Kidney capillary endothelial cell (primary cell): ENCODE measurements at regions not wholly inside any gene's neighbourhood (a gene's known extent, or its start where the extent isn't known, plus 50 kb on each side); places are given as distances from the start of the nearest gene placed in this dataset.

Experiments used
- DNase-seq: peaks from one replicate; pipeline ENCODE4 v3.0.0-alpha.2; 2018; ENCODE audit warnings: low spot score

DNA sequence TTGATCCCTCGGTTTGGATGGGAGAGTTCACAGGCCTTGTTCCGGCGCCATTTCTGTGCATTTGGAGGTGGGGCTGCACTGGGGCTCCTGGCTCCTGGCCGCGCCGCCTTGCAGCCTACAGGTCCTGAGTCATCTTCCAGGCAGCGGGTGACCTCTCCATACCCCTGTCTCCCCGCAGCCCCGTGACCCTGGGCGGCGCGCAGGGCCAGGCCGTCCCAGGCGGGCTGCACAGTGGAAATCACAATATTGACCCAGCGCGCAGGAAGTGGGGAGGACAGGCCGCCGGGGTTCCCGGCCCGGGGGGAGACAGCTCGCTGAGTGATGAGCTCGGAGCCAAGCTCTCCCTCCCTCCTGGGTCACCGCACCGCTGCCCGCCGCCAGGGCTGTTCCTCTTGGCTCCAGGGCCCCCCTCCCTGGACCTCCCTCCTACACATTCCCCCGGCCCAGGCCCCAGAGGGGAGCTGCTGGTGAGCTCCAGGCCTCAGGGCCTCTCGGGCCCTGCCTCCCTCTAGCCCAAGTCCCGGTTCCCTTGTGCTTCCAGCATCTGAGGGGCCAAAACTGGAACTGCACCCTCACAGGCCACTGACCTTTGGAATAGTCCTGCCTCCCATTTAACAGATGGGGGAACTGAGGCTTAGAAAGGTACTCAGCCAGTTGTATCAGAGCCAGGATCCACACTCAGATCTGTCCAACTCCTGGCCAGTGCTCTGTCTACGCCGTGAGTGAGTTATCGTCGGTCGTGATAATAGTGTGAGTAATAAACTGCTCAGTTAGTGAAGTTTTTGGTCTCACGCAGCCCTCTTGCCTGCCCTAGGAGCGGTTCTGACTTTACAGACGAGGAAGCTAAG lies 142.9 kb upstream of the WNT4 start:
- DNase-seq = no peak

DNA sequence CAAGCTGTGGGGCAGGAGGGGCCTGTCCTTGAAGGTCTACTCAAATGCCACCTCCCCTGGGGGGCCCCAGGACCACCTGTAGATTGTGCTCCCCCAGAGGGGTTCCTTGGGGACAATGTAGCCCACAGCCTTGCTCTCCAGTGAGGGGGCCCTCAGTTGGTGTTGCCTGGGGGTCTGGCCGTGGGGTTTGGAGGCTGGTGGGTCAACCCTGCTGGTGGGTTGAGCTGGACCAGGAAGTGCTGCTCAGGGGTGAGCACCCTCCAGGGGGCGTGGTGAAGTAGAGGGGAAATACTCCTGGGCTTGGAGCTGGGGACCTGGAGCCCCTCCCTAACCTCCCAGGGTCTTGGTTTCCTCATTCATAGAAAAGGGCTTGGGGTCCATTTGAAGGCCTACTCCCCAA lies 143.6 kb upstream of the WNT4 start:
- no peak for DNase-seq

DNA sequence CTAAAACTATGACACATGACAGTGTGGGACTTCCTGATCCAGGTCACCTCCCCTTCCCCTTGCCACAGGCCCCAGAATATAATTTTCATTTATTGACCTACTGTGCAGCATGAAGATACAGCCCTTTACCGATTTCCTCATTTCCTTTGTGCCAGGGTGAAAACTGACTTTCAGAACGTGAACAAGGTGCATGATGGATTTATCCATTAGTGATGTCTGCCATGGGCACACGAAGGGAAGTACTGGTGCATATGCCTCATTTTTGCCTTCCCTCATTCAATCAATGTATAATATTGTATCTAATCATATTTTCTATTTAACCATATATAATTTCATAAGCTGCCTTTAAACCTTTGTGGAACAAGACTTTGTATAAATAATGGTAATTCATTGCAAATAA lies 144.4 kb upstream of the WNT4 start:
- DNase-seq = no peak

DNA sequence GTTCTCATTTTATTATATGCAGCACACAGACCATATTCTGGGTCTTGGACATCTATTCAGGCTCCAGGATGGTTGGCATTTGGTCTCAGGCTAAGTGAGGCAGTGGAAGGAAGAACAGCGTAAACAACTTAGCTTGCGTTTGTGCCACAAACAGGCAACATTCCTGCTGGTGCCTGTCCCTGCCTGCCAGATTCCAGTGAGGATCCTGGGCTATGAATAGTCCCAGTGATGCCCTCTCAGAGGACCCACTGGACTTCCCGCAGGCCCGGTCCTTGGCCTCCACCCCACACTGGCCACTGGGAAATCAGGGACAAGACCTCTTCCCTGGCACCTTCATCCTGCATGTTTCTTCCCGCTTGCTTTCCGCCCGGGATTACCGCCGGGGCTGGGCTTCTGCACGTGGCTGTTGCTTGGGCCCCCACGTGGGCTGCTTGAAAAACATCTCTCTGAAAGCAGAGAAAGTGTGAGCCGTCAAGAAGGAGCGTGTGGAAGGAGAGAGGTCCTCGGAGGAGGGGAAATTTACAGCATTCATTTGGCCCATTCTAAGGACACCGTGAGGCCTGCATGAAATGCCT lies 145.1 kb upstream of the WNT4 start:
- no peak for DNase-seq

DNA sequence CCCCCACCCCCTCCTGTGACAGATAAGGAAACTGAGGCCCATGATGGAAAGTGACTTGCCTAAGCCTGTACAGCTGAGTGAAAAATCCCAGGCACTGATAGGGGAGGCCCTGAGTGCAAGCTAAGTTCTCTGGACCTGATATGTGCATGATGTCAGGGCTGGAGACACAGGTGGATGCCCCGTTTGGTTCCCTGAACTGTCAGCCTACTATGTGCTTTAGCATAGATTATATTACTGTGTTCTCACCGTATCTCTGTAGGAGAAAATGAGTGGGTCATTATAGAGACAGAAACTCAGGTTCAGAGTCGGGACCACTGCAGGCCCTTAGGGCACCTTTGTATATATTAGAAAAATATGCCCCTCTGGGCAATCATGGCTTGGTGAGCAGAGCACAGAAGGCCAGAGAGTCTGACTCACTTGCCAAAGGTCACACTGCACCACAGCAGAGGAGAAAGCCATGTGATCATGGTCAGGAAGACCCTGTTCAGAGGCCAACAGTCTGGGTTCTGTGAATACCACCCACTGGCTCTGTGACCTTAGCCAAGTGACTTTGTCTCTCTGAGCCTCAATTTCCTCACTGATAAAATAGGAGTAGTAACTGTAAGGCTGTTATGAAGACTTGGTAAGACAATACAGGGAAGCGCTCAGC lies 145.8 kb upstream of the WNT4 start:
- no peak for DNase-seq

DNA sequence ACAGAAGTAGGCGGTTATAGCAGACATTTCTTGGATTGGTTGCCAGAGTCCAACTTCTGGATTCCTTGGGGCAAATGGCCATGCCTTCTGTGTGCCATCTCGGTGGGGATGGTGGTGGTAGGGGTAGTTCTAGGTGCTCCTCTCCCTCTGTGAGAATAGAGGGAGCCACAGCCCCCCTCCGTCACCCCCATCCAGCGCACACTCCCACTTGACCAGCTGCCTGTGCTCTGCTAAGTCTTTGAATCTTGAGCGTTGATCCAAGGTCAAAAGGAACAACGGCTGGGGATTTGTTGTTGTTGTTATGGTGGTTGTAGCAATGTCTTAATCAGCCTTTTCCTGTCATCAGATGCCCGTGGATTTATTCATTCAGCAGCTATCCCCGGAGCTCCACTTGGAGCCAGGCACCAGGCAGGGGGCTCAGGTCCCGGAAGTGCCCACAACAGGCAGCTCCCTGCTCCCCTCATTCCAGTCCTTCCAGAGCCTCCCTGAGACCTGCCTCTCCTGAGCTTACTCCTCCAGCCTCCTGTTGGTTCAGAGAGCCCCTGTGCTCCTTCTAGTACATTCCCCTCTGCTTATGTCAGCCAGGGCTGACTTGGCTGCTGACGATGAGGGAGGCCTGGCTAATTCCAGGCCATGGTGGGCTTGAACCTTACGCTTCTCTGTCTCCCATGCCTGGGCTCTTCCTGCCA lies 146.6 kb upstream of the WNT4 start:
- DNase-seq = no peak

DNA sequence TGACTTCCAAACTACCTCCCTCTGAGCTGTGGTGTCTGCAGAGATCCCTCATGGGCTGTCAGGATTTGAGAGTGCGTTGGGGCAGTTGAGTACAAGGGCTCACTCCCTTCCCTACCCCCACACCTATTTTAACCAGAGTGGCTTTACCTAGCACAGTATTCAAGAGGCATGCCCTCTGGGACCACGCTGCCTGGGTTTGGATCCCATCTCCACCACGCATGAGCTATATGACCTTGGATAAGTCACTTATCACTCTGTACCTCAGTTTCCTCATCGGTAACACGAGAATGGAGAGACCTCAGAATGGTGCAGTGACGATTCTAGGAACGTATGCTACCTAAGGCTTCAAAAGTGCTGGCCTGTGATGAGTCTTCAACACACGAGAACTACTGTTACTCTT lies 147.3 kb upstream of the WNT4 start:
- no peak for DNase-seq

DNA sequence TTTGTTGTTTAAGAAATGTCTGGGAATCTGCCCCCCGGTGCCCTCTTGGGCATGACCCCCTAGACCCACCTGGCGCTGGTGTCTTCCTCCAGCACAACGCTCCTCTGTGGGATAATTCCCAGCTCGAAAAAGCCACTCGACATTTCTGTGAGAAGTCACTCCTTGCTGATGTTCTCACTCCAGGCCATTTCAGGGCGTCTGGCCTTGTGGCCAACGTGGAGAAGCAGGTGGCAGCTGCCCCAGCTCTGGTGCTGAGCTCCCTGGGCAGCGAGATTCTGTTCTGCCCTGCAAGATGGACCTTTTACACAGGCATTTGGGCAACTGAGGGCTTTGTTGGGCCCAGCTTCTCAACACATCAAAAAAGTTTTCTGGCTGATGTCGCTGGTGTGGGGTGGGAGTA lies 147.7 kb upstream of the WNT4 start:
- no peak for DNase-seq

DNA sequence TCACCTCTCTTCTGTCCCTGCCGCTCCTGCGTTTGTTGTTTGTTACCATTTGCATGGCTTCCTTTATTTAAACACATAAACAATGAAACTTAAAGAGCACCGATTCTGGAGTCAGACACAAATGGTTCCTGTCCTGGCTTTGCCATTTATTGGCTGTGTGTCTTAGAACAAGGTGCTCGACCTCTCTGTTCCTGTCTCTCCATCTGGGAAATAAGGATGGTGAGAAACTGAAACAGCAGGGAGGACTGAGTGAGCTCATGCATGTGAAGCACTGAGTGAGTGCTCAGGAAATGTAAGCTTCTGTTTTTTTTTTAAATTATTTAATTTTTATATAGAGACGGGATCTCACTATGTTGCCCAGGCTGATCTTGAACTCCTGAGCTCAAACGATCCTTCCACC lies 148.2 kb upstream of the WNT4 start:
- DNase-seq = no peak

DNA sequence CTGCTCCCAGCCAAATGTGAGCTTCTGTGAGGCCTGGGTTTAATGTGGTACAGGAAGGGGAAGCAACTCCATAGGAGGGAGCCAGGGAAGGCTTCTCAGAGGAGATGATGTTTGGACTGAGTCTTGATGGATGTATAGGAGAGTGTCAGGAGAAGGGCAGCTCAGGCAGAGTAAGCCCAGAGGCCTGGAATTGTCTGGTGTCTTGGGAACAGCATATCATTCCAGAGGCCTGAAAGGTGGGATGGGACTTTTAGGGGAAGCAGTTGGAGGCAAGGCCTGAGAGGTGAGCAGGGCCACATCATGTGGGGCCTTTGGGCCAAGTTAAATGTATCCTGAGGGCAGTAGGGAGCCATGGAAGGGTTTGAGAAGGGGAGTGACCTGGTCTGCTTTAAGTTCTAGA lies 148.6 kb upstream of the WNT4 start:
- no peak for DNase-seq

DNA sequence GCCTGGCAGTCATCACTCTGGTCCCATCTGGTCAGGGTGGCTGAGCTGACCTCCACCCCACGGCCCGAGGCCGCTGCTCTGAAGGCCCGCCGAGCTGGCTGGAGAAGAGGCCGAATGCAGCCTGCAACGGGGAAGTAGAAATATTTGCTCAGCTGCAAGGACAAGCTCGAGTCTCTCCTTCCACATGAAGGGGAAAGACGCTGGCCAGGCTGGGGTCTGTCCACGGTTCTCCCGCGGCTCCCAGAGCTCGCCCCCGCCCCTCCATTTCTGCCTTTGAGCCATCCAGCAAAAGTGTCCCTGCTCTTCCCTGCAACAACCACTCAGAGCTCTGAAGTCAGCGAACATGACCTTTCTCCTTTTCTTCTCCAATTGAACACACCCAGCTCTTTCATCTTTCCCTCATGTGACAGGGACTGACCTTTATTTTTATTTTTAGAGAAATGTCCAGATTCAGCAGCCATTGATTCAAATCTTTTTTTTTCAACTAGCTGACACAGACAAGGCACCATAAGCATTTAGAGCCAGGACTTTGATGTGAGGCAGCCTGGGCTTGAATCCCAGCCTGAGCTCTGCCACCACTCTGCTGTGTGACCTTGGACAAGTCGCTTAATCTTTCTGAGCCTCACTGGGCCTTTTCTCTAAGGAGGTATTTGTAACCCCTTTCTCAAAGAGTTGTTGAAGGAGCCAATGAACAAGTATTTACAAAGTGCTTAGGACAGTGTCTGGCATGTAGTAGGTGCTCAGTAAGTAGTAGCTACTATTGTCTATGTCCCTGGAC lies 149.3 kb upstream of the WNT4 start:
- DNase-seq = no peak

DNA sequence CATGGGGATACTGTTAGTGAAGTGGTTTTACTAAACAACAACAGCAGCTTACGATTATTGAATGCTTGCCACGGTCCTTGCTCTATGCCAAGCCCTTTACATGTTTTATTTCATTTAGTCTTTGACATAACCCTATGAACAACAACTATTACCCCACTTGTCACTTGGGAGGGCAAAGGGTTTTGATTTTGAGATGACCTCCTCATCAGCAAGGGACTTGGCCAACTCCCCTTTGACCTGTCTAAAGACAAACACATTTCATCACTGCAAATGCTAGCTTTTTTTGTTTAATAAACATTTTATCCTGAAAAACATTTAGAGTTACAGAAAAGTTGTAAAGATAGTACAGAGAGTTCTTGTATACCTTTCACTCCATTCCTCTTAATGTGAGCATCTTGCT lies 152.5 kb upstream of the WNT4 start:
- no peak for DNase-seq

DNA sequence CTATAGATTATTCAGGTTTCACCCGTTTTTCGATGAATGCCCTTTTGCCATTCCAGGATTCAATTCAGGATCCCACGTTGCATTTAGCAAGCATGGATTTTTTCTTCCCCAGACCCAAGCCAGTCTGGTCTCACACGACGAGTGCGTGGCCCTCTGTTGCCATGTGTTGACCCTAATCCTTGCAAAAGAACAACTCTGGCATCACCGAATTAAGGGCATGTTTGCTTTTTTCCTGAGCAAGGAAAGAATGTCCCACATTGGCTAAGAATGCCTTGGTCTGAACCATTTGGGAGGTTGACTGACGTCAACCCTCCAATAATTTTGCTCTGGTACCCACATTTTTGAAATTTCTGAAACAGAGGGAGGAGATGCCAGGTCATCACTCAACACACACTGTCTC lies 153.0 kb upstream of the WNT4 start:
- DNase-seq = no peak

DNA sequence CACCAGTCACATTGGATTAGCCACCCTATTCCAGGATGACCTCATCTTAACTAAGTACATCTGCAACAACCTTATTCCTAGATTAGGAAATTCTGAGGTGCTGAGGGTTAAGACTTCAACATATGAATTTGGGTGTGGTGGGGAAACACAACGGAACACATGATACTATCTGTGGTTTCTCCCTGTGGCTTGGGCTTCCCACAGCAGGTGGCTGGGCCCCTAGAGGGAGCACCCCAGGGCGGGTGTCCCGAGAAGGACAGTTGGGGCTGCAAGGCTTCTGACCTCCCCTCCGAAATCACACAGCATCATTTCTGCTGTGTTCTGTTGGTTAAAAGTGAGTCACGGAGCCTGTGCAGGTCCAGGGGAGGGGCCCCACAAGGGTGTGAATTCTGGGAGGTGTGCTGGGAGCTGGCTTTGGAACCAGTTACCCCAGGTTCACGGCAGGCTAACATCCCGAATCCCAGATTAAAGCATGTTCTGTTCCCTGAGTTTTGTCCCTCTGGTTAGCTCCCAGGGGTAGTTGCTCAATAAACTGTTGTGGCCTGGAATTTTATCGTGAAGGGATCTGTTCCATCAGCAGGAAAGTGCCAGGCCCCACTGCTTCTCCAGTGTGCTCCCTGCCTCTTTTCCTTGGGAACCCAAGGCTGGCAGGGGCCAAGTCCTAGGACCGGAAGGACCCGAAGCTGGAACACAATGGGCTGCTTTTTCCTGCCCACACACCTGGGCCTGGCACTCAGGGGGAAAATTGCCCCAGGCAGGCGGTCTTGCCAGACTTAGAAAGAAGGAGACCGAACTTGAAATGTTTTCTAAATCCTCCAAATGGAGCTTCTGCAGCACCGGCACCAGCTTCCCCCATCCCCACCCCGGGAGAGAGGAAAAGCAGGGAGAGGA lies 154.0 kb upstream of the WNT4 start:
- DNase-seq = no peak

DNA sequence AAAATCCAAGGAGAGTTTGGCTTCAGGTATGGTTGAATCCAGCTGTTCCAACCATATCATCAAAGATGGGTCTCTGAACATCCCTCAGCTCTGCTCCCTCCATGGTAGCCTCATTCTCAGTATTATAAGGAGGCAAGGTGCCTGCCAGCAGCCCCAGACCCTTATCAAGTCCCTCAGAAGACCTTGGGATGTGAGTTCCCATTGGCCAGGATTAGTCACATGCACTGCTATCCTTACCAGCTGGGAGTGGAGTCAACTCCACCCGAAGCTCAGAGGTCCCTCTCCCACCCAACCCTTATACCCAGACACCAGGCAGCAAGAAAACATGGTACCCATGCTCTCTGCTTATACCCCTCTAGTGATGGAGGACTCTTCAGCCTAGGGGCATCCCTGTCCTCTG lies 153.7 kb upstream of the ZBTB40 start:
- DNase-seq = no peak

DNA sequence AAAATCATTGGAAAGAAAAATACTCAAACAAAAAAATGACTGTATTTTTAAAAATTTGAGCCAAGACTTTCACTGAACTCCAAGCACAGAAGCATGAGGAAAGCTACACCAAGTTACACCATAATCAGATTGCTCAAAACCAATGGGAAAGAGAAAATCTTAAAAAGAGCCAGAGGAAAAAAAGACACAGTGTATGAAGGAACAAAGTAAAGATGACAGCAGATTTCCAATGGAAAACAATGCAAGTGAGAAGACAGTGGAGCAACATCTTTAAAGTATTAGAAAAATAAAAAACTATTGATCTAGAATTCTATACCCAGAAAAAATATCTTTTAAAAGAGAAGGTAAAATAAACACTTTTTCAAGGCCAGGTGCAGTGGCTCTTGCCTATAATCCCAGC lies 147.8 kb upstream of the ZBTB40 start:
- no peak for DNase-seq

DNA sequence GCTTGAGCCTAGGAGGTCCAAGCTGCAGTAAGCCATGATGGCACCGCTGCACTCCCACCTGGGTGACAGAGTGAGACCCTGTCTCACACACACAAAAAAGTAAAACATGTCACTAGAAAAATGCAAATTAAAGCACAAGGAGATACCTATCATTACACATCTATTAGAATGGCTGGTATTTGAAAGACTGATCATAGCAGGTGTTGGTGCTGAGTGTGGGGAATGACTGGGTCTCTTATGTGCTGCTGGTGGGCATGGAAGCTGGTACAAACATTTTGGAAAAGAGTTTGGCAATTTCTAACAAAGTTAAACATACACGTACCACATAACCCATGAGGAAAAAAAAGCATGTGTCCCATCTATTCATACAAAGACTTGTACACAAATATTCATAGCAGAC lies 142.1 kb upstream of the ZBTB40 start:
- DNase-seq = no peak

DNA sequence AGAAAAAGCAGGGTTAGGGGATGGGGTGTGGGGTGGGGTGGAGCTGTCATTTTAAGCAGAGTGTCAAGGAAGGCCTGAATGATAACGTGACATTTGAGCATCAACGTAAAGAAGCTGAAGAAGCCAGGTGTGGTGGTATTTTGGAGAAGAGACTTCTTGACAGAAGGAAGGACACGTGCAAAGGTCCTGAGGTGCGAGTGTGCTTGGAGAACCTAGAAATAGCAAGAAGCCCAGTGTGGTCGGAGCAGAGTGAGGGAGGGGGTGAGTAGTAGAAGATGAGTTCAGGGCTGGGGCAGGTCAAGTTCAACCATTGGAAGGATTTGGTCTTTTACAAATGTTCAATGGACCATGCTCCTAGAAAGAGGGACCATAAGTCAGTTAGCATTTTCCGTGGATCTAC lies 140.2 kb upstream of the ZBTB40 start:
- no peak for DNase-seq

DNA sequence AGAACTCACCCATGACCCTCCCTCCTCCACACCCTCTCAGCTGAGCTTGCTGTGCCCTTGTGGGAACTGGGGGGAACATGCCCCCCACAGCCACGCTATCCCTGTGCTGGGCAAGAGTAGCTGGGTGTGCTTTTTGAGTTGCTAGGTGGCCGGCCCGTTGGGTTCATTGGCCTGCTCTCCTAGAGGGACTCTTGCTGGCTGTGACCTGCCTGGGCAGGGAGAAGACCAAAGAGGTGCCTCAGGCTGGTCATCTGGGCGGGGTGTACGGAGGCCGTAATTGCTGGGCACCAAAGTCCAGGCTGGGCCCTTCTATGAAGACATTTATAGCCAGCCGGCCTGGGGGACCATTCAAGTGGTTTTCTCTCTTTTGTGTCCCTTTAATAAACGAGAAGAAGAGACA lies 138.3 kb upstream of the ZBTB40 start:
- no peak for DNase-seq

DNA sequence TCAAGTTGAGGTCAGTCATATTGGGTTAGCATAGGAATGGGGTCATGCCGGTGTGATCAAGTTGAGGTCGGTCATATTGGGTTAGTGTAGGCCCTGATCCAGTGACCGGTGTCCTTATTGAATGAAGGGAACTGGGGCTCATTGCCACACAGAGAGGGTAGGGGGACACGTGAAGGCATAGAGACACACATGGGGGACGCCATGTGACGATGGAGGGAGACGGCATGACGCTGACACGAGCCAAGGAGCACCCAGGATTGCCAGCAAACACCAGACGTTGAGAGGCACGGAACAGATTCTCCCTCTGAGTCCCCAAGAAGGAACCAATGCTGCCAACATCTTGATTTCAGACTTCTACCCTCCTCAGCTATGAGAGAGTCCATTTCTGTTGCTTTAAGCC lies 136.9 kb upstream of the ZBTB40 start:
- no peak for DNase-seq
